ENCODE measurements at regions not wholly inside any gene's neighbourhood (a gene's known extent, or its start where the extent isn't known, plus 50 kb on each side); places are given as distances from the start of the nearest gene placed in this dataset.

GRCh38 chr6:71203206-71203605, 85.4 kb upstream of the OGFRL1 start:
- H3K27me3 ChIP-seq (ENCODE audit: control insufficient read depth, insufficient read depth, low read length): no peaks in the 10 kb centered on the region
- no peak for DNase-seq (ENCODE audit: low read depth in 4 of 6, low spot score in 6 of 6)
- no CpG with 5 or more reads among the region's 2 CpGs for WGBS (ENCODE audit: insufficient coverage)
- no peaks in the 10 kb centered on the region for H3K4me1 ChIP-seq (ENCODE audit: control insufficient read depth, insufficient read depth, low read length)
- no peak overlapping the region for H3K4me3 ChIP-seq (ENCODE audit: low read depth, low read length)
- no peaks in the 10 kb centered on the region for H3K9me3 ChIP-seq (ENCODE audit: control insufficient read depth, insufficient read depth, low read length)
- H3K27ac ChIP-seq (ENCODE audit: low read depth, low read length): no peak overlapping the region
- no peaks in the 10 kb centered on the region for H3K36me3 ChIP-seq (ENCODE audit: control insufficient read depth, insufficient read depth, low read length)

DNA sequence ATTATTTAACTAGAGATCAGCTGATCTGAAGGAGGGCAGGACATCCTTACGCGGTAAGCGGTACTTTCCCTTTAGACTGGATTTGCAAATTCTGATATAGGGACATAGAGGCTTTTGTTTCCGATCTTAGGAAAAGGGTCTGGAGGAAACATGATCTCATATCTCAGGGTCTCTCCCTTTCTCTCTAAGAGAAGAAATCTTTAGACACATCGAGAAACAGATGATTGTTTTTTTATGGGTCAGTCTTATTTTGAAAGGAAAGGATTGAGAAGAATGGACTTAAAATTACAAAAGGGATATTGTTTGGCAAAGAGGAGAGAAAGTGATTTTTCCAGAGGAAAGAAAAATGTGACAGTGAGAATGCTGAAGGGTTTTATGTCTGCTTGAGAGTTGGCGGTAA, 83.9 kb upstream of the OGFRL1 start:
- 88% methylated on average over 3 of the region's 6 CpGs for WGBS (ENCODE audit: insufficient coverage)
- no peak overlapping the region for H3K27ac ChIP-seq (ENCODE audit: low read depth, low read length)
- peak in 1 of 6 donors; percentile 11 for DNase-seq (ENCODE audit: low read depth in 4 of 6, low spot score in 6 of 6)
- no peaks in the 10 kb centered on the region for H3K9me3 ChIP-seq (ENCODE audit: control insufficient read depth, insufficient read depth, low read length)
- H3K4me1 ChIP-seq (ENCODE audit: control insufficient read depth, insufficient read depth, low read length): no peaks in the 10 kb centered on the region
- no peak overlapping the region for H3K4me3 ChIP-seq (ENCODE audit: low read depth, low read length)
- H3K36me3 ChIP-seq (ENCODE audit: control insufficient read depth, insufficient read depth, low read length): no peaks in the 10 kb centered on the region
- no peaks in the 10 kb centered on the region for H3K27me3 ChIP-seq (ENCODE audit: control insufficient read depth, insufficient read depth, low read length)

- no CpG with 5 or more reads among the region's 3 CpGs for WGBS (ENCODE audit: insufficient coverage)
- Histone ChIP-seq H3K27me3 (ENCODE audit: control insufficient read depth, insufficient read depth, low read length) (no peaks in the 10 kb centered on the region), H3K4me1 (ENCODE audit: control insufficient read depth, insufficient read depth, low read length) (no peaks in the 10 kb centered on the region), H3K4me3 (ENCODE audit: low read depth, low read length) (no peak overlapping the region), H3K36me3 (ENCODE audit: control insufficient read depth, insufficient read depth, low read length) (no peaks in the 10 kb centered on the region), H3K9me3 (ENCODE audit: control insufficient read depth, insufficient read depth, low read length) (no peaks in the 10 kb centered on the region), H3K27ac (ENCODE audit: low read depth, low read length) (no peak overlapping the region)
- DNase-seq (ENCODE audit: low read depth in 4 of 6, low spot score in 6 of 6): no peak
Measured at GRCh38 chr6:71205336-71205956, 83.2 kb upstream of the OGFRL1 start.

- peak in 1 of 6 donors; percentile 50 for DNase-seq (ENCODE audit: low read depth in 4 of 6, low spot score in 6 of 6)
- WGBS (ENCODE audit: insufficient coverage): no CpG with 5 or more reads among the region's 2 CpGs
- Histone ChIP-seq H3K9me3 (ENCODE audit: control insufficient read depth, insufficient read depth, low read length) (no peaks in the 10 kb centered on the region), H3K36me3 (ENCODE audit: control insufficient read depth, insufficient read depth, low read length) (no peaks in the 10 kb centered on the region), H3K4me1 (ENCODE audit: control insufficient read depth, insufficient read depth, low read length) (no peaks in the 10 kb centered on the region), H3K27me3 (ENCODE audit: control insufficient read depth, insufficient read depth, low read length) (no peaks in the 10 kb centered on the region), H3K27ac (ENCODE audit: low read depth, low read length) (no peak overlapping the region), H3K4me3 (ENCODE audit: low read depth, low read length) (no peak overlapping the region)
Measured at GRCh38 chr6:71206089-71206488, 82.5 kb upstream of the OGFRL1 start.

DNA sequence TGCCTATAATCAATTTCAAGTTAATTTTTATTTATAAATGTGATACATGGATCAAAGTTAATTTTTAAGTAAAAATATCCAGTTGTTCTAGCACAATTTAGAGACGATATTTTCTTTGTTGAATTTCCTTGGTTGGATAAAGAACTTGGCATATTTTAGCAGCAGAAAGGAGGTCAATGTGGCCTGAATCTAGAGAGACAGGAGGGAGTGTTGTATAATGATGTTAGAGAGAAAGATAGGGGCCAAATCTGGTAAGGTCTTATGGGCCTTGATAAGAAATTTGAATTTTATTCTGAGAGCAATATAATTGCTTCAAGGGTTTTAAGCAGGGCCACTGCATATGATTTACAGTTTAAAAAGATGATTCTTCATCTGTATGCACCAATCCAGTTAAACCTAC, 79.4 kb upstream of the OGFRL1 start:
- WGBS (ENCODE audit: insufficient coverage): 38% methylated on average over 1 of the region's 1 CpG
- no peak for DNase-seq (ENCODE audit: low read depth in 4 of 6, low spot score in 6 of 6)
- Histone ChIP-seq H3K36me3 (ENCODE audit: control insufficient read depth, insufficient read depth, low read length) (no peaks in the 10 kb centered on the region), H3K4me3 (ENCODE audit: low read depth, low read length) (no peak overlapping the region), H3K27ac (ENCODE audit: low read depth, low read length) (no peak overlapping the region), H3K27me3 (ENCODE audit: control insufficient read depth, insufficient read depth, low read length) (no peaks in the 10 kb centered on the region), H3K9me3 (ENCODE audit: control insufficient read depth, insufficient read depth, low read length) (no peaks in the 10 kb centered on the region), H3K4me1 (ENCODE audit: control insufficient read depth, insufficient read depth, low read length) (no peaks in the 10 kb centered on the region)

- Histone ChIP-seq H3K9me3 (ENCODE audit: control insufficient read depth, insufficient read depth, low read length) (no peaks in the 10 kb centered on the region), H3K27ac (ENCODE audit: low read depth, low read length) (no peak overlapping the region), H3K4me1 (ENCODE audit: control insufficient read depth, insufficient read depth, low read length) (no peaks in the 10 kb centered on the region), H3K4me3 (ENCODE audit: low read depth, low read length) (no peak overlapping the region), H3K36me3 (ENCODE audit: control insufficient read depth, insufficient read depth, low read length) (no peaks in the 10 kb centered on the region), H3K27me3 (ENCODE audit: control insufficient read depth, insufficient read depth, low read length) (no peaks in the 10 kb centered on the region)
- DNase-seq (ENCODE audit: low read depth in 4 of 6, low spot score in 6 of 6): peak in 1 of 6 donors; percentile 28
Measured at GRCh38 chr6:71209626-71210025, 79.0 kb upstream of the OGFRL1 start.

- WGBS (ENCODE audit: insufficient coverage): no CpG with 5 or more reads among the region's 2 CpGs
- no peak overlapping the region for H3K27ac ChIP-seq (ENCODE audit: low read depth, low read length)
- no peaks in the 10 kb centered on the region for H3K36me3 ChIP-seq (ENCODE audit: control insufficient read depth, insufficient read depth, low read length)
- no peaks in the 10 kb centered on the region for H3K9me3 ChIP-seq (ENCODE audit: control insufficient read depth, insufficient read depth, low read length)
- no peak overlapping the region for H3K4me3 ChIP-seq (ENCODE audit: low read depth, low read length)
- no peak for DNase-seq (ENCODE audit: low read depth in 4 of 6, low spot score in 6 of 6)
- H3K27me3 ChIP-seq (ENCODE audit: control insufficient read depth, insufficient read depth, low read length): no peaks in the 10 kb centered on the region
- H3K4me1 ChIP-seq (ENCODE audit: control insufficient read depth, insufficient read depth, low read length): no peaks in the 10 kb centered on the region
Measured at GRCh38 chr6:71211799-71212198, 76.8 kb upstream of the OGFRL1 start.

DNA sequence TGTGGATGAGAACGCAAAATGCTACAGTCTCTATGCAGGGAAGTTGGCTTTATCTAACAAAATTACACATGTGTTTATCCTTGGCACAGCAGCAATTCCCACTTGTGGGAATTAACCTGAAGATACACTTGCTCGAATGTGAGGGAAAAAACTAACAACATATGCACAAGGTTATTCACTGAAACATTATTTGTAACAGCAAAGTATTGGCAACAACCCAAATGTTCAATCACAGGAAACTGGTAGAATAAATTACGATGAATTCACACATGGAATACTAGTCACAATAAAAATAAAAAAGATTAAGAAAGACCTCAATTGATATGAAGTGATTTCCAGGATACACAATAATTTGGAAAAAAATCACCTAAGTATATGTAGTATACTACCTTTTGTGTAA, 68.1 kb upstream of the OGFRL1 start:
- WGBS (ENCODE audit: insufficient coverage): no CpG with 5 or more reads among the region's 3 CpGs
- Histone ChIP-seq H3K27ac (ENCODE audit: low read depth, low read length) (no peak overlapping the region), H3K36me3 (ENCODE audit: control insufficient read depth, insufficient read depth, low read length) (no peaks in the 10 kb centered on the region), H3K4me1 (ENCODE audit: control insufficient read depth, insufficient read depth, low read length) (no peaks in the 10 kb centered on the region), H3K27me3 (ENCODE audit: control insufficient read depth, insufficient read depth, low read length) (no peaks in the 10 kb centered on the region), H3K9me3 (ENCODE audit: control insufficient read depth, insufficient read depth, low read length) (no peaks in the 10 kb centered on the region), H3K4me3 (ENCODE audit: low read depth, low read length) (no peak overlapping the region)
- peak in 1 of 6 donors; percentile 46 for DNase-seq (ENCODE audit: low read depth in 4 of 6, low spot score in 6 of 6)

DNA sequence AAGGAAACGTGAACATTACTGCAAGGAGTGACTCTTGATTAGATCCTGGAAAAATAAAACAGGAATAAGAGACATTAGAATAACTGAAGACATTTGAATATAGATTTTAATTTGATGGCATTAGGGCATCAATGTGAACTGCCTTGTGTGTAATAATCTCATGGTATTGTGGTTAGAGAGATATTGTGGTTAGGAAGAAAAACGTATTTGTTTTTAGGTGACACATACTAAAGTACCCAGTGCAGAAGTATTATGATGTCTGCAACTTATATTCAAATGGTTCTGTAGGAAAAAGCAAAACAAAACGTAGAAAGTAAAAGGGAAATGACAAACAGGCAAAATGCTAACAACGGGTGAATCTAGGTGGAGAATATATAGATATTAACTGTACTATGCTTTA, 65.9 kb upstream of the OGFRL1 start:
- H3K9me3 ChIP-seq (ENCODE audit: control insufficient read depth, insufficient read depth, low read length): no peaks in the 10 kb centered on the region
- DNase-seq (ENCODE audit: low read depth in 4 of 6, low spot score in 6 of 6): no peak
- no peaks in the 10 kb centered on the region for H3K27me3 ChIP-seq (ENCODE audit: control insufficient read depth, insufficient read depth, low read length)
- no peaks in the 10 kb centered on the region for H3K36me3 ChIP-seq (ENCODE audit: control insufficient read depth, insufficient read depth, low read length)
- H3K27ac ChIP-seq (ENCODE audit: low read depth, low read length): no peak overlapping the region
- H3K4me1 ChIP-seq (ENCODE audit: control insufficient read depth, insufficient read depth, low read length): no peaks in the 10 kb centered on the region
- no peak overlapping the region for H3K4me3 ChIP-seq (ENCODE audit: low read depth, low read length)
- no CpG with 5 or more reads among the region's 4 CpGs for WGBS (ENCODE audit: insufficient coverage)

DNA sequence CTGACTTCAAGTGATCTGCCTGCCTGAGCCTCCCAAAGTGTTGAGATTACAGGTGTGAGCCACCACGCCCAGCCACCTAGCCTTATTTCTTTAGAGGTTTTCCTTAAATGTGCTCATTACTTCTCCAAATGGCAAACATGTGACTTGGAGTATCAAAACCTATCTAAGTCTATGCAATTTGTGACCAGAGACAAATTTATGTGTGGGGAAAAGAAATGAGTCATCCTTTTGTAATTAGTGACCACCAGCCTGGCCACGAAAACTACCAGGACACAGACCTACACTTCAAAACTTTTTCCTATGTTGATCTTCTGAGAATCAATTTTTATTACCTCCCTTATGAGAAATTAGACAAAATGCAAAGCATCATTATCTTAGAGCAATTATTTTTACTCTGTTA, 64.6 kb upstream of the OGFRL1 start:
- Histone ChIP-seq H3K27me3 (ENCODE audit: control insufficient read depth, insufficient read depth, low read length) (no peaks in the 10 kb centered on the region), H3K36me3 (ENCODE audit: control insufficient read depth, insufficient read depth, low read length) (no peaks in the 10 kb centered on the region), H3K4me1 (ENCODE audit: control insufficient read depth, insufficient read depth, low read length) (no peaks in the 10 kb centered on the region), H3K9me3 (ENCODE audit: control insufficient read depth, insufficient read depth, low read length) (no peaks in the 10 kb centered on the region), H3K27ac (ENCODE audit: low read depth, low read length) (no peak overlapping the region), H3K4me3 (ENCODE audit: low read depth, low read length) (no peak overlapping the region)
- DNase-seq (ENCODE audit: low read depth in 4 of 6, low spot score in 6 of 6): no peak
- 83% methylated on average over 1 of the region's 2 CpGs for WGBS (ENCODE audit: insufficient coverage)

All from spinal cord (tissue), 9 donors.